GM12878 (cell line): ENCODE measurements at regions not wholly inside any gene's neighbourhood (a gene's known extent, or its start where the extent isn't known, plus 50 kb on each side); places are given as distances from the start of the nearest gene placed in this dataset.
"Not testable (repeated sequence)": the region's sequence is repeated elsewhere in the genome, so short reads cannot be mapped to it uniquely, and the experiment has no call there.

ENCODE experiments used
- ATAC-seq: fragments of 200-7000 bp; cut with Tn5 transposase; 3 replicates; pipeline ENCODE4 v1.9.1; 2020; ENCODE audit warnings: mild to moderate bottlenecking, moderate library complexity
- BruUV-seq: library from RNA; stranded (reverse); fragments of 400-500 nt; replicated peaks from 2 replicates; lab custom pipeline; 2021; lab: Mats Ljungman, UMichigan
- CTCF ChIA-PET: fragments of 300-600 bp; sonication (Branson Sonifier 250); formaldehyde crosslinking; extraction: SDS; loops from one replicate; lab custom pipeline; 2021; ENCODE audit warnings: inconsistent platforms; lab: Yijun Ruan, JAX
- POLR2A ChIA-PET: fragments of 350-600 bp; formaldehyde crosslinking; extraction: SDS; loops from one replicate; lab custom pipeline; 2021; ENCODE audit warnings: inconsistent platforms; lab: Charles Lee
- RAD21 ChIA-PET: fragments of 300-600 bp; sonication (Branson Sonifier 250); formaldehyde crosslinking; loops from one replicate; lab custom pipeline; 2023; ENCODE audit warnings: antibody characterized with exemption; ENCODE audit not compliant: unreplicated experiment; lab: Charles Lee
- SMC1A ChIA-PET: fragments of 300-600 bp; sonication (Branson Sonifier 250); formaldehyde crosslinking; loops from one replicate; lab custom pipeline; 2023; ENCODE audit not compliant: unreplicated experiment, uncharacterized antibody; lab: Charles Lee
- DNase-seq: peaks from one replicate; pipeline ENCODE4 v3.0.0-alpha.2; 2011; ENCODE audit warnings: low read depth, low spot score
- FAIRE-seq: peaks from 3 replicates; lab custom pipeline; 2011; peaks lifted over from hg19 to GRCh38; lab: Jason Lieb, UNC
- H2AFZ ChIP-seq: 2 replicates; pipeline ENCODE4 v1.6.0; 2011; ENCODE audit warnings: low read depth, low read length, control low read depth; ENCODE audit not compliant: control insufficient read depth
- H3K27ac ChIP-seq: 2 replicates; pipeline ENCODE4 v1.5.1; 2011; ENCODE audit warnings: control low read depth; ENCODE audit not compliant: control insufficient read depth, insufficient read depth
- H3K27me3 ChIP-seq, 2 experiments: replicated peaks in 1 of 2; 2 replicates each; pipeline versions ENCODE4 v1.6.0 to v1.6.1; 2011; ENCODE audit warnings: low read length in 1 of 2; ENCODE audit not compliant: control insufficient read depth in 2 of 2, insufficient read depth in 2 of 2
- H3K36me3 ChIP-seq, 2 experiments: 2 replicates each; pipeline ENCODE4 v1.5.1; 2011; ENCODE audit warnings: low read length in 1 of 2; ENCODE audit not compliant: control insufficient read depth in 2 of 2, insufficient read depth in 2 of 2
- H3K4me1 ChIP-seq: 2 replicates; pipeline ENCODE4 v1.6.1; 2011; ENCODE audit warnings: mild to moderate bottlenecking, low read length, moderate library complexity, mixed read lengths; ENCODE audit not compliant: control insufficient read depth, insufficient read depth
- H3K4me2 ChIP-seq: 2 replicates; pipeline ENCODE4 v1.6.0; 2011; ENCODE audit warnings: control low read depth; ENCODE audit not compliant: control insufficient read depth, insufficient read depth
- H3K4me3 ChIP-seq: fragments of 200-600 bp; sonication (generic); 2 replicates; pipeline ENCODE4 v1.5.1; 2016
- H3K79me2 ChIP-seq: 2 replicates; pipeline ENCODE4 v1.6.0; 2011; ENCODE audit warnings: low read length; ENCODE audit not compliant: control insufficient read depth, insufficient read depth
- H3K9ac ChIP-seq: 2 replicates; pipeline ENCODE4 v1.8.0; 2011; ENCODE audit warnings: low read length, control low read depth, mixed read lengths; ENCODE audit not compliant: control insufficient read depth, insufficient read depth
- H3K9me3 ChIP-seq: replicated peaks from 3 replicates; pipeline ENCODE4 v1.5.1; 2011; ENCODE audit warnings: mild to moderate bottlenecking, low read length; ENCODE audit not compliant: control insufficient read depth, insufficient read depth
- H4K20me1 ChIP-seq: 2 replicates; pipeline ENCODE4 v1.6.0; 2011; ENCODE audit not compliant: control insufficient read depth, insufficient read depth
- CEBPB ChIP-seq, 2 experiments: fragments of 150-350 bp in 1 of 2; IDR thresholded peaks; 2 replicates each; pipeline ENCODE4 v1.6.1; 2012 to 2014; ENCODE audit warnings: low read depth in 2 of 2, low read length in 2 of 2, borderline replicate concordance in 1 of 2, inconsistent platforms in 1 of 2
- DPF2 ChIP-seq: fragments of 450-650 bp; IDR thresholded peaks from 2 replicates; pipeline ENCODE4 v1.6.1; 2017; ENCODE audit warnings: mild to moderate bottlenecking
- HDAC2 ChIP-seq: fragments of 200-600 bp; sonication (generic); IDR thresholded peaks from 2 replicates; pipeline ENCODE4 v1.6.1; 2017
- POLR2AphosphoS2 ChIP-seq: IDR thresholded peaks from 2 replicates; pipeline ENCODE4 v1.6.1; 2011; ENCODE audit warnings: low read depth, mild to moderate bottlenecking, low read length, improper control_type of control experiment, moderate library complexity
- POLR2AphosphoS5 ChIP-seq: IDR thresholded peaks from 2 replicates; pipeline ENCODE4 v1.6.1; 2011; ENCODE audit warnings: mild to moderate bottlenecking, low read length, inconsistent platforms
- SIN3A ChIP-seq: IDR thresholded peaks from 2 replicates; pipeline ENCODE4 v1.6.1; 2012; ENCODE audit warnings: low read depth, low read length, improper control_type of control experiment
- SMAD1 ChIP-seq: fragments of 450-650 bp; IDR thresholded peaks from 2 replicates; pipeline ENCODE4 v1.6.1; 2018; ENCODE audit warnings: mild to moderate bottlenecking, low read depth; ENCODE audit not compliant: partially characterized antibody
- SMC3 ChIP-seq: IDR thresholded peaks from 2 replicates; pipeline ENCODE4 v1.6.1; 2011; ENCODE audit warnings: low read length, improper control_type of control experiment, borderline replicate concordance
- SREBF2 ChIP-seq: IDR thresholded peaks from 2 replicates; pipeline ENCODE4 v1.6.1; 2012; ENCODE audit warnings: mild to moderate bottlenecking, low read length
- ZZZ3 ChIP-seq: IDR thresholded peaks from 2 replicates; pipeline ENCODE4 v1.6.1; 2011; ENCODE audit warnings: low read depth; ENCODE audit not compliant: control insufficient read depth, insufficient read length
- in situ Hi-C: fragments of 300-500 bp; cut with MboI; formaldehyde crosslinking; loops from 9 replicates; pipeline ENCODE4 v1.14.3; 2018; ENCODE audit warnings: mixed read lengths
- intact Hi-C: fragments of 100-400 bp; cut with micrococcal nuclease; formaldehyde crosslinking; loops from one replicate; pipeline ENCODE4 v1.14.2; 2022; ENCODE audit not compliant: unreplicated experiment
- TF ChIP-seq, protein P1 (sequence below): IDR thresholded peaks from 2 replicates; pipeline ENCODE4 v1.6.1; 2012; ENCODE audit warnings: improper control_type of control experiment, low read depth, low read length; ENCODE audit not compliant: insufficient replicate concordance

DNA sequence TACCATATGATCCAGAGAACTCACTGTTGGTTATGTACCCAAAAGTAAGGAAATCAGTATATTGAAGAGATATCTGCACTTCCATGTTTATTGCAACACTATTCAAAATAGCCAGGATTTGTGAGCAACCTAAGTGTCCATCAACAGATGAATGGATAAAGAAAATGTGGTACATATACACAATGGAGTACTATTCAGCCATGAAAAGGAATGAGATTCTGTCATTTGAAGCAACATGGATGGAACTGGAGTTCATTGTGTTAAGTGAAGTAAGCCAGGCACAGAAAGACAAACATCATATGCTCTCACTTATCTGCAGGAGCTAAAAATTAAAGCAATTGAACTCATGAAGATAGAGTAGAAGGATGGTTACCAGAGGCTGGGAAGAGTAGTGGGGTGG, 510.5 kb downstream of the KLHL13 start:
- FAIRE-seq, BruUV-seq, H3K27ac ChIP-seq: not testable (repeated sequence)

DNA sequence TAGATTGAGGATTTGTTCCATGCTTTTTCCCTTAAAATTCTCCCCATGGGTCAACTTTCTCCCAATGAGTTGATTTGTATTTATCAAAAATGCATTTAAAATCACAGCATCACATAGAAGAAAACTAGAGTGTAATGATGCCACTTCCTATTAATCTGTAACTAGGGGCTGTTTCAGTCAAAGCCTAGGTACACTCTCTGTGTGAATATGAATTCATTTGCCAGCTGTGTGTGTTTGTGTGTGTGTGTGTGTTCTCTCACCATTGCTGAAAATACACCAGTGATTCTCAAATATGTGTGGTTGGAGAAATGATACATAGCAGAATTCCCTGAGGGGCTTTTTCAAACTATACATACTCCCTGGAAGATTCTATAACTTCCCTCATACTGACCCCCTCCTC, 546.5 kb downstream of the KLHL13 start:
- ChIA-PET CTCF (no interaction called here), SMC1A (interaction anchor here (1.7 kb wide), 1 partner anchor 12 kb away, joined by 4 read pairs; no protein-coding TSS in a partner anchor), POLR2A (no interaction called here), RAD21 (no interaction called here)
- Histone ChIP-seq H3K27ac (no peak overlapping the region), H2AFZ (no peak overlapping the region), H4K20me1 (no peaks in the 10 kb centered on the region), H3K36me3 (no peaks in the 10 kb centered on the region), H3K4me2 (no peak overlapping the region), H3K9ac (no peak overlapping the region), H3K27me3 (no peaks in the 10 kb centered on the region), H3K4me1 (no peaks in the 10 kb centered on the region), H3K9me3 (no peaks in the 10 kb centered on the region; the same call in 2 of the 3 replicates), H3K79me2 (no peaks in the 10 kb centered on the region), H3K4me3 (no peak overlapping the region)
- BruUV-seq, result no TSS peak
- TF ChIP-seq SIN3A, result no peak
- TF ChIP-seq ZZZ3, result no peak
- TF ChIP-seq, protein P1, sequence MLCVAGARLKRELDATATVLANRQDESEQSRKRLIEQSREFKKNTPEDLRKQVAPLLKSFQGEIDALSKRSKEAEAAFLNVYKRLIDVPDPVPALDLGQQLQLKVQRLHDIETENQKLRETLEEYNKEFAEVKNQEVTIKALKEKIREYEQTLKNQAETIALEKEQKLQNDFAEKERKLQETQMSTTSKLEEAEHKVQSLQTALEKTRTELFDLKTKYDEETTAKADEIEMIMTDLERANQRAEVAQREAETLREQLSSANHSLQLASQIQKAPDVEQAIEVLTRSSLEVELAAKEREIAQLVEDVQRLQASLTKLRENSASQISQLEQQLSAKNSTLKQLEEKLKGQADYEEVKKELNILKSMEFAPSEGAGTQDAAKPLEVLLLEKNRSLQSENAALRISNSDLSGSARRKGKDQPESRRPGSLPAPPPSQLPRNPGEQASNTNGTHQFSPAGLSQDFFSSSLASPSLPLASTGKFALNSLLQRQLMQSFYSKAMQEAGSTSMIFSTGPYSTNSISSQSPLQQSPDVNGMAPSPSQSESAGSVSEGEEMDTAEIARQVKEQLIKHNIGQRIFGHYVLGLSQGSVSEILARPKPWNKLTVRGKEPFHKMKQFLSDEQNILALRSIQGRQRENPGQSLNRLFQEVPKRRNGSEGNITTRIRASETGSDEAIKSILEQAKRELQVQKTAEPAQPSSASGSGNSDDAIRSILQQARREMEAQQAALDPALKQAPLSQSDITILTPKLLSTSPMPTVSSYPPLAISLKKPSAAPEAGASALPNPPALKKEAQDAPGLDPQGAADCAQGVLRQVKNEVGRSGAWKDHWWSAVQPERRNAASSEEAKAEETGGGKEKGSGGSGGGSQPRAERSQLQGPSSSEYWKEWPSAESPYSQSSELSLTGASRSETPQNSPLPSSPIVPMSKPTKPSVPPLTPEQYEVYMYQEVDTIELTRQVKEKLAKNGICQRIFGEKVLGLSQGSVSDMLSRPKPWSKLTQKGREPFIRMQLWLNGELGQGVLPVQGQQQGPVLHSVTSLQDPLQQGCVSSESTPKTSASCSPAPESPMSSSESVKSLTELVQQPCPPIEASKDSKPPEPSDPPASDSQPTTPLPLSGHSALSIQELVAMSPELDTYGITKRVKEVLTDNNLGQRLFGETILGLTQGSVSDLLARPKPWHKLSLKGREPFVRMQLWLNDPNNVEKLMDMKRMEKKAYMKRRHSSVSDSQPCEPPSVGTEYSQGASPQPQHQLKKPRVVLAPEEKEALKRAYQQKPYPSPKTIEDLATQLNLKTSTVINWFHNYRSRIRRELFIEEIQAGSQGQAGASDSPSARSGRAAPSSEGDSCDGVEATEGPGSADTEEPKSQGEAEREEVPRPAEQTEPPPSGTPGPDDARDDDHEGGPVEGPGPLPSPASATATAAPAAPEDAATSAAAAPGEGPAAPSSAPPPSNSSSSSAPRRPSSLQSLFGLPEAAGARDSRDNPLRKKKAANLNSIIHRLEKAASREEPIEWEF, result no peak
- TF ChIP-seq SMAD1, result no peak
- no peak for TF ChIP-seq SREBF2
- TF ChIP-seq DPF2, result no peak
- no peak for TF ChIP-seq POLR2AphosphoS2
- no peak for TF ChIP-seq HDAC2
- no peak for TF ChIP-seq CEBPB (IDR thresholded peaks at IDR 0.05; ENCODE audit: borderline replicate concordance in 1 of 2, low read depth in 2 of 2, low read length in 2 of 2)
- TF ChIP-seq SMC3, result no peak
- TF ChIP-seq POLR2AphosphoS5, result no peak
- ATAC-seq (no peak), DNase-seq (no peak), FAIRE-seq (no peak)
- in situ Hi-C loops, result no loop called here
- intact Hi-C loops, result no loop called here

More for the DNA sequence above, 510.5 kb downstream of the KLHL13 start:
- H3K79me2 ChIP-seq, H3K4me3 ChIP-seq, H4K20me1 ChIP-seq, H3K36me3 ChIP-seq, SMC1A ChIA-PET, H3K4me2 ChIP-seq, intact Hi-C loops, H3K9me3 ChIP-seq, H2AFZ ChIP-seq, POLR2A ChIA-PET, DNase-seq, H3K4me1 ChIP-seq, H3K27me3 ChIP-seq, H3K9ac ChIP-seq, RAD21 ChIA-PET, CTCF ChIA-PET, ATAC-seq, in situ Hi-C loops: not testable (repeated sequence)
